Gastrocnemius medialis (tissue), 4 donors: ENCODE measurements at regions not wholly inside any gene's neighbourhood (a gene's known extent, or its start where the extent isn't known, plus 50 kb on each side); places are given as distances from the start of the nearest gene placed in this dataset.

Experiments
- ATAC-seq, 2 donors: fragments of 150-250 bp; one replicate each; pipeline ENCODE4 v1.9.1; 2016
- DNase-seq, 2 donors: peaks; one replicate each; pipeline ENCODE4 v3.0.0-alpha.2; 2019
- H3K27ac ChIP-seq, 4 donors: fragments of 200-600 bp; sonication (generic); 1 replicate in 1 of 4; 2 replicates in 3 of 4; pipeline ENCODE4 v1.5.1; 2016 to 2018; ENCODE audit warnings: mild to moderate bottlenecking in 2 of 4, moderate library complexity in 1 of 4
- H3K27me3 ChIP-seq, 3 donors: fragments of 200-600 bp; sonication (generic) in 2 of 3; 1 replicate in 1 of 3; 2 replicates in 2 of 3; pipeline versions ENCODE4 v1.5.1 to v1.6.0; 2016 to 2019; ENCODE audit warnings: mild to moderate bottlenecking in 1 of 3, moderate library complexity in 1 of 3
- H3K36me3 ChIP-seq, 2 donors: fragments of 200-600 bp; sonication (generic) in 1 of 2; one replicate each; pipeline ENCODE4 v1.5.1; 2017 to 2018
- H3K4me1 ChIP-seq, 2 donors: fragments of 200-600 bp; sonication (generic) in 1 of 2; one replicate each; pipeline ENCODE4 v1.5.1; 2016 to 2017; ENCODE audit warnings: mild to moderate bottlenecking in 2 of 2
- H3K4me3 ChIP-seq, 4 donors: fragments of 200-600 bp; sonication (generic) in 3 of 4; 1 replicate in 1 of 4; 2 replicates in 3 of 4; pipeline ENCODE4 v1.5.1; 2016 to 2019; ENCODE audit warnings: mild to moderate bottlenecking in 2 of 4
- H3K9me3 ChIP-seq, 3 donors: fragments of 200-600 bp; sonication (generic) in 2 of 3; 1 replicate in 1 of 3; 2 replicates in 2 of 3; pipeline ENCODE4 v1.5.1; 2016 to 2019
- POLR2A ChIP-seq, 2 donors: fragments of 450-650 bp; IDR thresholded peaks; one replicate each; pipeline ENCODE4 v1.6.1; 2017; ENCODE audit warnings: antibody characterized with exemption in 2 of 2, mild to moderate bottlenecking in 2 of 2, moderate library complexity in 2 of 2
- in situ Hi-C, 4 donors: fragments of 200-750 bp; cut with MboI; loops; one replicate each; pipeline versions ENCODE4 v1.15.0 to v1.8.0; 2017; ENCODE audit warnings: low sequenced_read_pairs in 4 of 4
- intact Hi-C: fragments of 100-400 bp; cut with DNase I; formaldehyde crosslinking; loops from one replicate; pipeline ENCODE4 v1.15.1; 2023; ENCODE audit warnings: low total_unique reads
- TF ChIP-seq, protein P1 (sequence below), 5 experiments: fragments of 450-650 bp in 3 of 5; fragments of 200-600 bp in 2 of 5; sonication (generic) in 2 of 5; IDR thresholded peaks in 4 of 5; conservative IDR thresholded peaks in 1 of 5; 1 replicate in 4 of 5; 2 replicates in 1 of 5; pipeline ENCODE4 v1.5.1; 2016 to 2019; ENCODE audit warnings: antibody characterized with exemption in 5 of 5, mild to moderate bottlenecking in 3 of 5, moderate library complexity in 3 of 5

DNA sequence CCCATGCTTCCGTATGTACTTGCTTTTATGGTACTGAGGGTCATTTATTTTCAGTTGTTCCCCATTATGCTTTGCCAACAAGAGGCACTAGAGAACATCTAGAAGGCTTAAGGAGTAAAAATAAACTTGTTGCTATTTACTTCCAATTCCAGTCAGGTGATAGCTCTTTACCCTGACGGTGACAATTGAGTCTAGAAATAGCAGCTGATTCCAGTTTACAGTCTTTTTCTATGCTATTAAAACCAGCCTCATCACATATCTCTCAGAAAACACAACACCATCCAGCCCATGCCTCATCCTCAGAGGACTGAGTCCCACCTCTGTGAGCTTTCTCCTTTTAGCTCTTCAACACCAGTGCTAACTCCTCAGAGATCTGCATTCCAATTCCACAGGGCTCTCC lies 327.0 kb downstream of the GPD2 start:
- in situ Hi-C loops, result no loop called here

DNA sequence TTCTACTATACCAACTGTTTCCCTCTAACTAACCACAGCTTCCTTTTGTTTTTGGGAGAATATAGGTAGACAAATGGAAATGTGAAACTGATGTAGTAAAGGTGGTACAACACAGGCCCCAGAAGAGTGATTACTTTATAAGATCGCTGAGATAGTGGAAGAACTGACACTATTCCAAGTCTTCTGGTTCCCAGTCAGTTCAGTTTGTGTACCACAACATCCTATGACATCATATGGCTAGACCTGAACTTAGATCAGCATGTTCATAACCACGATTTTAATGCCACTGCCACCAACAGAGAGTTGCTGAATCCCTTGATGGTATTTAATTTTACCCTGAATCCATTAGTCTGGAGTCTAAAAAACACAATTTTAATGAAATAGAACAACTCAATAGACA lies 328.9 kb downstream of the GPD2 start:
- no peak overlapping the region for H3K4me3 ChIP-seq
- TF ChIP-seq, protein P1, sequence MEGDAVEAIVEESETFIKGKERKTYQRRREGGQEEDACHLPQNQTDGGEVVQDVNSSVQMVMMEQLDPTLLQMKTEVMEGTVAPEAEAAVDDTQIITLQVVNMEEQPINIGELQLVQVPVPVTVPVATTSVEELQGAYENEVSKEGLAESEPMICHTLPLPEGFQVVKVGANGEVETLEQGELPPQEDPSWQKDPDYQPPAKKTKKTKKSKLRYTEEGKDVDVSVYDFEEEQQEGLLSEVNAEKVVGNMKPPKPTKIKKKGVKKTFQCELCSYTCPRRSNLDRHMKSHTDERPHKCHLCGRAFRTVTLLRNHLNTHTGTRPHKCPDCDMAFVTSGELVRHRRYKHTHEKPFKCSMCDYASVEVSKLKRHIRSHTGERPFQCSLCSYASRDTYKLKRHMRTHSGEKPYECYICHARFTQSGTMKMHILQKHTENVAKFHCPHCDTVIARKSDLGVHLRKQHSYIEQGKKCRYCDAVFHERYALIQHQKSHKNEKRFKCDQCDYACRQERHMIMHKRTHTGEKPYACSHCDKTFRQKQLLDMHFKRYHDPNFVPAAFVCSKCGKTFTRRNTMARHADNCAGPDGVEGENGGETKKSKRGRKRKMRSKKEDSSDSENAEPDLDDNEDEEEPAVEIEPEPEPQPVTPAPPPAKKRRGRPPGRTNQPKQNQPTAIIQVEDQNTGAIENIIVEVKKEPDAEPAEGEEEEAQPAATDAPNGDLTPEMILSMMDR (IDR thresholded peaks at IDR 0.05 in 4 of 5, conservative IDR thresholded peaks at IDR 0.05 in 1 of 5), result no peak
- no peak for TF ChIP-seq POLR2A (IDR thresholded peaks at IDR 0.05)
- no peaks in the 10 kb centered on the region for H3K9me3 ChIP-seq
- ATAC-seq (no peak), DNase-seq (no peak)
- H3K36me3 ChIP-seq, result no peaks in the 10 kb centered on the region
- in situ Hi-C loops (no loop called here), intact Hi-C loops (no loop called here)
- no peaks in the 10 kb centered on the region for H3K27me3 ChIP-seq
- H3K27ac ChIP-seq, result no peak overlapping the region
- peaks cover 0 to 4% of the 10 kb centered on the region in 2 donors for H3K4me1 ChIP-seq

More for the DNA sequence above, 327.0 kb downstream of the GPD2 start:
- intact Hi-C loops, result no loop called here
- H3K27ac ChIP-seq, result peak overlapping the region in 3 of 4 donors; percentile 43 to 67 (median 45)
- H3K27me3 ChIP-seq, result no peaks in the 10 kb centered on the region
- TF ChIP-seq, protein P1 (IDR thresholded peaks at IDR 0.05 in 4 of 5, conservative IDR thresholded peaks at IDR 0.05 in 1 of 5), result no peak
- TF ChIP-seq POLR2A (IDR thresholded peaks at IDR 0.05), result no peak
- H3K36me3 ChIP-seq, result no peaks in the 10 kb centered on the region
- no peak overlapping the region for H3K4me3 ChIP-seq
- DNase-seq (no peak), ATAC-seq (peak; percentile 65 to 85)
- H3K9me3 ChIP-seq, result no peaks in the 10 kb centered on the region
- H3K4me1 ChIP-seq, result peaks cover 0 to 4% of the 10 kb centered on the region in 2 donors

DNA sequence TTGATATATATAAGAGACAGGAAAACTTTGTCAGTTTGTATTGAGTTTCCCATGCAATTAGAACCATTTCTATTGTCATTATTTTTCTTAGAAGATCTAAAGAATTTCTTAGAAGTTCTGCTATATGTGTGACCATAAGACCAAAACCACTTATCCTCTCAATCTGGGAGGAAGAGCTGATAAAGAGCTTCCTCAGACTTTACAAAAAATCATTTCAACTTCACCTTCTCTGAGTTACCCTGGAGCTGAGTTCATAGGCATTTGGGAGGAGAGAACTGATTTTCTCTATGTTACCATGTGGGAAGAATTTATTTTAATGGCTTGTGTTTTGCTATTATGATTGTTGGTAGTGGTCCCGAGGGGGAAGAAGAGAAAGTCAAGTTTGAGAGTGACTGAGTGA lies 329.3 kb downstream of the GPD2 start:
- Histone ChIP-seq H3K4me3 (no peak overlapping the region), H3K36me3 (no peaks in the 10 kb centered on the region), H3K27me3 (no peaks in the 10 kb centered on the region), H3K9me3 (no peaks in the 10 kb centered on the region), H3K4me1 (peaks cover 0 to 4% of the 10 kb centered on the region in 2 donors), H3K27ac (no peak overlapping the region)
- in situ Hi-C loops, result no loop called here
- TF ChIP-seq POLR2A (IDR thresholded peaks at IDR 0.05), result no peak
- TF ChIP-seq, protein P1 (IDR thresholded peaks at IDR 0.05 in 4 of 5, conservative IDR thresholded peaks at IDR 0.05 in 1 of 5), result no peak
- intact Hi-C loops, result no loop called here
- no peak for DNase-seq
- ATAC-seq, result no peak

DNA sequence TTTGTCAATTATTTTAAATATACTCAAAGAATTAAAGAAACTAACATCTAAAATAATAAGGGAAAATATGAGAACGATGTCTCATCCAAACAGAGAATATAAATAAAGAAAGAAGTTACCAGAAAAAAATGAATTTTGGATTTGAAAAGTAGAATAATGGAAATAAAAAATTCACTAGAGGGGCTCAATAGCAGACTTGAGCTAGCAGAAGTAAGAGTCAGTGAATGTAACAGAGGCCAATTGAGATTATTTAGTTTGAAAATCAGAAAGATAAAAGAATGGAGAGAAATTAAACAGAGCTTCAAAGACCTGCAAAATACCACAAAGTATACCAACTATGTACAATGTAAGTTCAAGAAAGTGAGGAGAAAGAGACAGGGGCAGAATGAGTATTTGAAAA lies 333.6 kb downstream of the GPD2 start:
- no peak for TF ChIP-seq POLR2A (IDR thresholded peaks at IDR 0.05)
- TF ChIP-seq, protein P1 (IDR thresholded peaks at IDR 0.05 in 4 of 5, conservative IDR thresholded peaks at IDR 0.05 in 1 of 5), result no peak
- no peak overlapping the region for H3K27ac ChIP-seq
- H3K36me3 ChIP-seq, result no peaks in the 10 kb centered on the region
- intact Hi-C loops (no loop called here), in situ Hi-C loops (no loop called here)
- ATAC-seq (no peak), DNase-seq (no peak)
- H3K4me1 ChIP-seq, result no peaks in the 10 kb centered on the region
- no peaks in the 10 kb centered on the region for H3K27me3 ChIP-seq
- H3K4me3 ChIP-seq, result no peak overlapping the region
- H3K9me3 ChIP-seq, result no peaks in the 10 kb centered on the region

DNA sequence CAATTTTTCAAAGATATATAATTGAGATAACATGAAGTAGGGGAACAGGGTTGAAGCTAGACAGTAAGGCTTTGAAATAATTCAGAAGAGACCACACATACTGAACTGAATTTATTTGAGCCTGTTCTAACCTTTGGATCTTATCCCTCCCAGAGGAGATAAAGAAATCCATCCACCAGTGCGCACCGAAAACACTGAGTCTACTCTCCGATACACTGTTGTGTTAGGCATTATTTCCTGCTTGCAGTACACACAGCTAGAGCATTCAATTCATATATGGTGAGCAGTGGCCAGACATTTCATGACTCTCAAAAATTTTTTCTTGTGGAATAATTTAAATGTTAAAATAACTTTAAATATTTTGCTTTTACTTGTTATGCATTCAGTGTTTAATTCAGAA lies 342.7 kb downstream of the GPD2 start:
- no peak overlapping the region for H3K27ac ChIP-seq
- ATAC-seq, result no peak
- no peaks in the 10 kb centered on the region for H3K4me1 ChIP-seq
- in situ Hi-C loops (no loop called here), intact Hi-C loops (no loop called here)
- TF ChIP-seq, protein P1 (IDR thresholded peaks at IDR 0.05 in 4 of 5, conservative IDR thresholded peaks at IDR 0.05 in 1 of 5), result no peak
- TF ChIP-seq POLR2A (IDR thresholded peaks at IDR 0.05), result no peak
- no peak overlapping the region for H3K4me3 ChIP-seq
- no peaks in the 10 kb centered on the region for H3K27me3 ChIP-seq
- H3K36me3 ChIP-seq, result no peaks in the 10 kb centered on the region
- H3K9me3 ChIP-seq, result no peaks in the 10 kb centered on the region
- no peak for DNase-seq
